Esophagus (tissue), 2 donors: ENCODE measurements at regions not wholly inside any gene's neighbourhood (a gene's known extent, or its start where the extent isn't known, plus 50 kb on each side); places are given as distances from the start of the nearest gene placed in this dataset.

Experiments
- H3K27ac ChIP-seq, 2 donors: one replicate each; pipeline ENCODE4 v1.5.1; 2013; ENCODE audit warnings: low read depth in 2 of 2, mild to moderate bottlenecking in 2 of 2, inconsistent platforms in 1 of 2, low read length in 1 of 2, moderate library complexity in 1 of 2
- H3K27me3 ChIP-seq, 2 donors: one replicate each; pipeline ENCODE4 v1.6.1; 2013; ENCODE audit warnings: low read length in 2 of 2, control low read depth in 1 of 2, mild to moderate bottlenecking in 1 of 2; ENCODE audit not compliant: insufficient read depth in 2 of 2, control insufficient read depth in 1 of 2
- H3K36me3 ChIP-seq, 2 donors: one replicate each; pipeline ENCODE4 v1.6.1; 2013; ENCODE audit warnings: low read length in 1 of 2; ENCODE audit not compliant: control insufficient read depth in 2 of 2, insufficient read depth in 2 of 2
- H3K4me1 ChIP-seq, 2 donors: one replicate each; pipeline ENCODE4 v1.6.1; 2013; ENCODE audit warnings: low read length in 1 of 2; ENCODE audit not compliant: control insufficient read depth in 2 of 2, insufficient read depth in 2 of 2
- H3K4me3 ChIP-seq, 2 donors: one replicate each; pipeline ENCODE4 v1.5.1; 2013; ENCODE audit warnings: low read length in 2 of 2, mild to moderate bottlenecking in 2 of 2, low read depth in 1 of 2, moderate library complexity in 1 of 2
- H3K9me3 ChIP-seq, 2 donors: one replicate each; pipeline ENCODE4 v1.6.1; 2013; ENCODE audit warnings: mild to moderate bottlenecking in 2 of 2, low read depth in 1 of 2, low read length in 1 of 2, moderate library complexity in 1 of 2; ENCODE audit not compliant: control insufficient read depth in 2 of 2, insufficient read depth in 1 of 2
- WGBS, 2 donors: extraction: QIAGEN DNeasy Blood & Tissue Kit; methylation state at CpG; one replicate each; pipeline ENCODE4 v1.1.7; 2013; 5-methylcytosine and 5-hydroxymethylcytosine counted together
- donor health status: healthy with polysubstance abuse.
- donor health status: Bipolar disorder and iron deficiency.

DNA sequence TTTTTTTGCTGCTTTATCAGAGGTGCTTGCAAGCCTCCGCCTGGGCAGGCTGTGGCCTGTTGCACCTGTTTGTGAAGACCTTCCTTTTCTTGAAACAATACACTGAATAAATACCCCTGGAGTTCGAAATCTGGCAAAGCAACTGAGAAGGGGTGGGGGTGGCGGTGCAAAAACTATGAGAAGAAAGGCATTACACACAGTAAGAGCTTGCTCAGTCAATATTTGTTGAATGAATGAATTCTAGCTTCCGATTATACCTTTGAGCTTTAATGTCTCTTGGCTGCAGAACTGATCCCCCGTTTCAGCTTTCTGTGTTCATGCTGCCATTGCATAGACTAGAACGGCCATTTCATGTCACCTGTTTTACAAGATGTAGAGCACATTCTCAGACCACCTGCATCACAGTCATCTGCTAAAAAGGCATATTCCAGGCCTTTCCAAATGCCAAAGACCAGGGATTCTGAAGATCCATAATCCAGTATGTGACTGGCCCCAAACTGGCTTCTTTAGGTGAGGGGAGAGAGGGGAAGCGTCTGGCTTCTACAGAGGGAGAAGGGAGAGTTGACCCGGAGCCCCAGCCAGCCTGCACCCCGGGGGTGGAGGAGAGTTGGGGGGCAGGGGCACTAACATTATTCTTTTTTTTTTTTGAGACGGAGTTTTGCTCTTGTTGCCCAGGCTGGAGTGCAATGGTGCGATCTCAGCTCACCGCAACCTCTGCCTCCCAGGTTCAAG lies 111.5 kb downstream of the ETS2 start:
- 65% methylated on average over 11 to 12 of the region's 12 CpGs for WGBS, 2 donors
- peaks cover 0 to 20% of the 10 kb centered on the region in 2 donors for H3K4me1 ChIP-seq
- H3K4me3 ChIP-seq, result no peak overlapping the region
- H3K27ac ChIP-seq, result peak overlapping the region; percentile 54 to 60
- H3K9me3 ChIP-seq, result no peaks in the 10 kb centered on the region
- no peaks in the 10 kb centered on the region for H3K27me3 ChIP-seq
- no peaks in the 10 kb centered on the region for H3K36me3 ChIP-seq

DNA sequence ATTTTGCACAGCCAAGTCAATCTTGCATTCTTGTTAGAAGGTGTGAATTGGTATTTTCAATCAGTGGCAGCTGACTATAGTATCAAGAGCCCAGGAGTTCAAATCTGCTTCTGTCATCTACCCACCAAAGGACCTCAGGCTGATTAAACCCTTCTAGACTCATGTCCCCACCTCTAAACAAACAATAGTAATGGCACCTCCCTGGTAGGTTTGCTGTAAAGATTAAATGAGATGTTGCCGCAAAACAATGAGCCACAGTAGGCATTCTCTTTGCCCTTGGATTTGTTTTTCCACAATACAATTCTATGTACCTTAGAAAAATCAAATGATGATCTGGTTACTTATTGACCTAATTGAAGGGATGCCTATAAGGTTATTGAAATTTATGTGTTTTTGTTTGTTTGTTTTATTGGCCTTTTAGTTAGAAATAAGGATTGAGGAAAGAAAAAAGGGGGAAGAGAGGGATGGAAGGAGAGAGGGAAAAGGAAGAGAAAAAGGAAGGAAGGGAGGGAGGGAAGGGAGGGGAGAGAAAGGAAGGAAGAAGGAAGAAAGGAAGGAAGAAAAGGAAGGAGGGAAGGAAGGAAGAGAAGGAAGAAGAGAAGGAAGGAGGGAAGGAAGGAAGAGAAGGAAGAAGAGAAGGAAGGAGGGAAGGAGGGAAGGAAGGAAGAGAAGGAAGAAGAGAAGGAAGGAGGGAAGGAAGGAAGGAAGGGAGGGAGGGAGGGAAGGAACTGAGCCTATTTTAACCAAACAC lies 110.7 kb downstream of the ETS2 start:
- H3K27ac ChIP-seq, result peak overlapping the region; percentile 34 to 90
- no peaks in the 10 kb centered on the region for H3K27me3 ChIP-seq
- WGBS, 2 donors, result 57 to 60% methylated on average over 1 of the region's 1 CpG
- peaks cover 0 to 18% of the 10 kb centered on the region in 2 donors for H3K4me1 ChIP-seq
- H3K36me3 ChIP-seq, result no peaks in the 10 kb centered on the region
- H3K9me3 ChIP-seq, result no peaks in the 10 kb centered on the region
- H3K4me3 ChIP-seq, result no peak overlapping the region

DNA sequence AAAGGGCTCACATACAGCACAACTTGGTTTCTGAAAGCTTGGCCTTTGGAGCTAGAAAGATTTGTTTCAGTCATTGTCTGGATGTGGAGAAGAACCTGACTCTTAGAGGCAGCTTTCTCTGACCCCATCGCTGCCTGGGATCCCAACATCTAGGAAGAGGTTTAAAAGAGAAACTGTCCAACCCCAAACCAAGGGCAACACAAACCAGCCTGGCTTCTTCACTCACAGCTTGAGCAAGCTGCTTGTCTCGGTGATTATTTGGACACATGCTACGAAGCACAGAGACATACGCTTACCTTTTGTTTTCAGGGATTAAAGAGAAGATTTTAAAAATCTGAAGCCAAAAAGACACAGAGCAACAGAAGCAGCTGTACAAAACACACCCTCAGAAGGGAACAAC lies 109.8 kb downstream of the ETS2 start:
- H3K4me3 ChIP-seq, result no peak overlapping the region
- H3K9me3 ChIP-seq, result no peaks in the 10 kb centered on the region
- 52 to 67% methylated on average over 4 of the region's 4 CpGs for WGBS, 2 donors
- peak overlapping the region; percentile 70 to 90 for H3K27ac ChIP-seq
- H3K4me1 ChIP-seq, result peaks cover 0 to 23% of the 10 kb centered on the region in 2 donors
- H3K27me3 ChIP-seq, result no peaks in the 10 kb centered on the region
- no peaks in the 10 kb centered on the region for H3K36me3 ChIP-seq

DNA sequence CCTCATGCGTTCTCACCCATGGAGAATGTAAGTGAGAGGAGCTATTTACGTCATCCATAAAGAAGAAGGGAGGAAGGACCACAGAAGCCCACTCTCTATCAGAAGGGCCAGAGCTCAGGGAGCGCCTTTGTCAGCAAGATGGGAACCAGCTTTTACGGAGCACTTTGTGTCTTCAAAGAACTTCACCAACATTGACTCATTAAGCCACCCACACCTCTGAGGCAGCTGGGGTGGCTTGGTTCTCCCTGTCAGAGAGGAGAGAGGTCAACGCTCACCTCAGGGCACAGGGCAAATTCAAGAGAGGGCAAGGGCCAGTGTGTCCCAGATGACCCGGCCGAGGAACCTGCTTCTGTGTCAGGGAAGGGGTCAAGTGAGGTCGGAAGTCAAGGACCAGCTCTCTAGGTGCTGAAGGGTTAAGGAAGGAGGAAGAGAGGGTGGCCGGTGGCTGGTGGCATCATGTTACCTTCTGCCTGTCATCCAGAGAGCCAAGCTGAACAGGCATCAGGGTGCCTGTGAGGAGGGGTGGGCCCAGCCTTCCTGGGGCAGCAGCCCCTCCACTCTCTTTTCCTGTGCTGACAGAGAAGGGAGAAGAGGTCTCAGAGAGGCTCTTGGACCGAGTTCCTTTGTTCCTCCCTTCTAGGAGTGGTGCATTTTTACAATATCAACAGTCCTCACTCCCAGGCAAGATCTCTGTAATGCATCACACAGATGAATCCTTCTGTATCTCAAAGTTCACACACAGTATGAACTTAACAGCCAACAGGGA lies 109.0 kb downstream of the ETS2 start:
- no peaks in the 10 kb centered on the region for H3K27me3 ChIP-seq
- 54 to 61% methylated on average over 10 of the region's 10 CpGs for WGBS, 2 donors
- peak overlapping the region; percentile 93 to 97 for H3K27ac ChIP-seq
- H3K36me3 ChIP-seq, result no peaks in the 10 kb centered on the region
- peaks cover 2 to 25% of the 10 kb centered on the region in 2 donors for H3K4me1 ChIP-seq
- no peaks in the 10 kb centered on the region for H3K9me3 ChIP-seq
- no peak overlapping the region for H3K4me3 ChIP-seq

DNA sequence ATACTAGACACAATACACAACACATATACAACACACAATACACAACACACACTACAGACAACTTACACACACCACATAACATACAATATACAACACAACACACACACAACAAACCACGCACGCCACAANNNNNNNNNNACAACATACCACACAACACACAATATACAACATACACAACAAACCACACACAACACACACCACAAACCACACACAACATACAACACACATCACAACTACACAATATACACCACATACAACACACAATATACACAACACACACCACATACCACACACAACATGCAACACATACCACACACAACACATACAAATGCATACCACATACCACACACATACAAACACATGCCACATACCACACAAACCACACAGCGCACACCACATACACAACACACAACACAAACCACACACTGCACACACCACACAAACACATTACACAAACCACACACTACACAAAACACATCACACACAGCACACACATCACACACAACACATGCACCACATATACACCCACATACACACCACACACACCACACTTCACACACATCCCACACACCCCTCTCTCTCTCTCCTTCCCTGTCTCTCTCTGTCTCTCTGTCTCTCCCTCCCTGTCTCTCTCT lies 108.3 kb downstream of the ETS2 start:
- H3K9me3 ChIP-seq, result no peaks in the 10 kb centered on the region
- no peaks in the 10 kb centered on the region for H3K27me3 ChIP-seq
- peaks cover 5 to 32% of the 10 kb centered on the region in 2 donors for H3K4me1 ChIP-seq
- 92 to 94% methylated on average over 3 of the region's 3 CpGs for WGBS, 2 donors
- peak overlapping the region; percentile 93 to 97 for H3K27ac ChIP-seq
- H3K36me3 ChIP-seq, result no peaks in the 10 kb centered on the region
- H3K4me3 ChIP-seq, result no peak overlapping the region

DNA sequence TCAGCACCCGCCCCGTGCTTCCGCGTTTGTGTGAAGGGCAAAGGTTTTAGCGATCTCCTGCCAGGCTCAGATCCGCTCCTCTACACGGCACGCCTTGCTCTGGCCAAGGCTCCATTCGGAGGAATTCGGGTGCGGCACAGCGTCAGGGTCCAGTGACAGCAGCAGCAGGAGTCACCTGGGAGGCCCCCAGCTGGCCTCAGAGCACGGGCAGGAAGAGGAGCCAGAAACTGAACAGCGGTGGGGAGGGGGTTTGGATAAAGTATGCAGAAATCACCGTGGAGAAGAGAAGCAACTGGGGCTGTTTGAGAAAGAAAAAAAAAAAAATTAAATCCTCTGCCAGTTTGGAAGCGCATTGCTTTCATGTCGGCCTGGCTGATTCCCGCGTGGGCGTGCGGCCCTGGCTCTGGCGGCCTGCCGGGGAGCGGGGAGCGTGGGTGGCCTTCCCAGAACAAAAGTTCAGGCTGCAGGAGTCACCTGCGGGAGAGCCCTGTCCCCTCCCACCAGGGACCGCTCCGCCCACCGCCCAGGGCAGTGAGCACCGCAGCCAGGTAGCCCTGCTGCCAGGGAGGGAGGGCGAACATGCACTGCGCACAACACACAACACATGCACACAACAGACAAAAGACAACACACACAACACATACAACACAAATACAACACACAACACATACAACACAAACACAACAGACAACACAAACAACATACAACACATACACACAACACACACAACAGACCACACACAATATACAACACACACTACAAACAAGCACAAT lies 107.6 kb downstream of the ETS2 start:
- Histone ChIP-seq H3K9me3 (no peaks in the 10 kb centered on the region), H3K27ac (peak overlapping the region; percentile 97 to 98), H3K4me1 (peaks cover 5 to 36% of the 10 kb centered on the region in 2 donors), H3K36me3 (no peaks in the 10 kb centered on the region), H3K27me3 (no peaks in the 10 kb centered on the region), H3K4me3 (no peak overlapping the region)
- WGBS, 2 donors, result 14 to 17% methylated on average over 32 of the region's 32 CpGs

DNA sequence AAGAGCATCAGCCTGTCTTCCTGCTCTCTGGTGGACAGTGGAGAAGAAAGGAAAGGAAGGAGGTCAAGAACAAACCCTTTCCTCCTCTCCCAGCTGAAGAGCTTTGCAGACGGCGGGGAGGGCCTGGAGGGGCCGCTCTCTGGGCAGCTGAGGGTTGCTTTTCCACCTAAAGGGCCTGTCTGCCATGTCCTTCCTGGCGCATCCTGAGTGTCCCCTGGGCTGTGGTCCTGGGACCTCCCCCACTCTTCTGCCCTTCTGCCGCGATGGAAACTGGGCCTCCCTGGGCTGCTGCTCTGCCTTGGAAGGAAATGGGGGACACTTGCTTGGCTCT lies 107.0 kb downstream of the ETS2 start:
- H3K27ac ChIP-seq, result peak overlapping the region; percentile 97 to 98

DNA sequence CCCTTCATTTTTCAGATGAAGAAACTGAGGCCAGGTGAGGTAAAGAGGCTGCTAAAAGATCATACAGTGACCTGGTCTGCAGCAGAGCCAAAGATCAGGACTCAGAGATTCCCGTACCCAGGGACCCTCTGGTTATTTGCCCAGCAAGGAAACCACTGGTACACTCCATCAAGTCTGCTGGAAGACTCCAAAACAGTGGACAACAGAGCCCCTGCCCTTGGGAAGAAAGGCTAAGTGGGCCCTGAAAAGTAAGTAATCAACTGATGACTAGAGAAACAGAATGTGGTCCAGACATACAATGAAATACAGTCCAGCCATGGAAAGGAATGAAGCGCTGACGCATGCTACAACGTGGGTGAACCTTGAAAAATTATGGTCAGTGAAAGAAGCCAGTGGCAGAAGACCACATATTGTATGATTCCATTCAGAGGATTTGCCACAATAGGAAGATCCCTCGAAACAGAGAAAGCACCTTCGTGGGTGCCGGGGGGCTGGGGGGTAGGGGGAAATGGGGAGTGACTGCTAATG lies 106.4 kb downstream of the ETS2 start:
- Histone ChIP-seq H3K36me3 (no peaks in the 10 kb centered on the region), H3K9me3 (no peaks in the 10 kb centered on the region), H3K4me3 (no peak overlapping the region), H3K4me1 (peaks cover 5 to 36% of the 10 kb centered on the region in 2 donors), H3K27me3 (no peaks in the 10 kb centered on the region), H3K27ac (peak overlapping the region; percentile 97 to 99)
- 93 to 94% methylated on average over 7 of the region's 7 CpGs for WGBS, 2 donors

More for the DNA sequence above, 107.0 kb downstream of the ETS2 start:
- H3K9me3 ChIP-seq, result no peaks in the 10 kb centered on the region
- no peaks in the 10 kb centered on the region for H3K36me3 ChIP-seq
- 40 to 53% methylated on average over 4 to 6 of the region's 6 CpGs for WGBS, 2 donors
- H3K27me3 ChIP-seq, result no peaks in the 10 kb centered on the region
- H3K4me3 ChIP-seq, result no peak overlapping the region
- H3K4me1 ChIP-seq, result peaks cover 5 to 36% of the 10 kb centered on the region in 2 donors
